HL-60 (cell line): ENCODE measurements at regions not wholly inside any gene's neighbourhood (a gene's known extent, or its start where the extent isn't known, plus 50 kb on each side); places are given as distances from the start of the nearest gene placed in this dataset.
"Not testable (repeated sequence)": the region's sequence is repeated elsewhere in the genome, so short reads cannot be mapped to it uniquely, and the experiment has no call there.

Experiments used
- DNase-seq, 2 experiments: peaks; one replicate each; pipeline ENCODE4 v3.0.0-alpha.2; 2010 to 2020; ENCODE audit warnings: low read depth in 1 of 2, low spot score in 1 of 2
- H3K27ac ChIP-seq: fragments of 250-450 bp; sonication (Bioruptor Pico); replicated peaks from 2 replicates; pipeline ENCODE4 v1.5.1; 2020; ENCODE audit warnings: mild to moderate bottlenecking, moderate library complexity
- H3K27me3 ChIP-seq: fragments of 250-450 bp; sonication (Bioruptor Pico); 2 replicates; pipeline ENCODE4 v1.5.1; 2021; ENCODE audit warnings: mild to moderate bottlenecking, moderate library complexity; ENCODE audit not compliant: insufficient read depth, poor library complexity, severe bottlenecking
- H3K4me3 ChIP-seq: replicated peaks from 2 replicates; pipeline ENCODE4 v1.5.1; 2011; ENCODE audit warnings: mild to moderate bottlenecking, control low read depth, low read length; ENCODE audit not compliant: insufficient read depth
- GABPA ChIP-seq: IDR thresholded peaks from 2 replicates; pipeline ENCODE4 v1.6.1; 2012; ENCODE audit warnings: low read depth
- POLR2AphosphoS5 ChIP-seq: IDR thresholded peaks from 2 replicates; pipeline ENCODE4 v1.6.1; 2012; ENCODE audit warnings: low read depth
- SPI1 ChIP-seq: IDR thresholded peaks from 2 replicates; pipeline ENCODE4 v1.6.1; 2012; ENCODE audit warnings: low read depth, mild to moderate bottlenecking, borderline replicate concordance
- TF ChIP-seq, protein P1 (sequence below): IDR thresholded peaks from one replicate; pipeline ENCODE4 v1.5.1; 2011; ENCODE audit warnings: low read length, control low read depth, inconsistent platforms; ENCODE audit not compliant: insufficient read depth
- TF ChIP-seq, protein P2 (sequence below): IDR thresholded peaks from 2 replicates; pipeline ENCODE4 v1.6.1; 2012; ENCODE audit warnings: low read depth; ENCODE audit not compliant: insufficient replicate concordance

DNA sequence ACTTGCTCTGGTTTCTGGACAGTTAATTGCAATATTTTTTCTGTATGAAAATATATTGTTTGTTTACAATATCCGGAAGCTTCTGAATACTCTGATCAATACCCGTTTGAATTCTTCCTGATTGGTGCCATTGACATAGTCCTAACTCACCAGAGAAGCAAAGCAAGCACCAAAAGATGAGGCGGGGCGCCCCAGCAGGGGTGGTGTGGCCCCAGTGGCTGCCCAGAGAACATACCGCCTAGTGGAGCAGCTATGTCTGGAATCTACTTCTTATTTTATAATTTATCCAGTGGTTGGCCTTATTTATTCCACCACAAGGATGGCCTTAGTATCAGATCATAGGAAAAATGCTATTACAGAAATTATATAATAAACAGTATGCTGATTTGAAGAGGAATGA, 610.7 kb downstream of the JRKL start:
- TF ChIP-seq, protein P1, sequence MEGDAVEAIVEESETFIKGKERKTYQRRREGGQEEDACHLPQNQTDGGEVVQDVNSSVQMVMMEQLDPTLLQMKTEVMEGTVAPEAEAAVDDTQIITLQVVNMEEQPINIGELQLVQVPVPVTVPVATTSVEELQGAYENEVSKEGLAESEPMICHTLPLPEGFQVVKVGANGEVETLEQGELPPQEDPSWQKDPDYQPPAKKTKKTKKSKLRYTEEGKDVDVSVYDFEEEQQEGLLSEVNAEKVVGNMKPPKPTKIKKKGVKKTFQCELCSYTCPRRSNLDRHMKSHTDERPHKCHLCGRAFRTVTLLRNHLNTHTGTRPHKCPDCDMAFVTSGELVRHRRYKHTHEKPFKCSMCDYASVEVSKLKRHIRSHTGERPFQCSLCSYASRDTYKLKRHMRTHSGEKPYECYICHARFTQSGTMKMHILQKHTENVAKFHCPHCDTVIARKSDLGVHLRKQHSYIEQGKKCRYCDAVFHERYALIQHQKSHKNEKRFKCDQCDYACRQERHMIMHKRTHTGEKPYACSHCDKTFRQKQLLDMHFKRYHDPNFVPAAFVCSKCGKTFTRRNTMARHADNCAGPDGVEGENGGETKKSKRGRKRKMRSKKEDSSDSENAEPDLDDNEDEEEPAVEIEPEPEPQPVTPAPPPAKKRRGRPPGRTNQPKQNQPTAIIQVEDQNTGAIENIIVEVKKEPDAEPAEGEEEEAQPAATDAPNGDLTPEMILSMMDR: no peak
- no peak overlapping the region for H3K27ac ChIP-seq
- H3K27me3 ChIP-seq: no peaks in the 10 kb centered on the region
- no peak for DNase-seq
- H3K4me3 ChIP-seq: no peak overlapping the region

DNA sequence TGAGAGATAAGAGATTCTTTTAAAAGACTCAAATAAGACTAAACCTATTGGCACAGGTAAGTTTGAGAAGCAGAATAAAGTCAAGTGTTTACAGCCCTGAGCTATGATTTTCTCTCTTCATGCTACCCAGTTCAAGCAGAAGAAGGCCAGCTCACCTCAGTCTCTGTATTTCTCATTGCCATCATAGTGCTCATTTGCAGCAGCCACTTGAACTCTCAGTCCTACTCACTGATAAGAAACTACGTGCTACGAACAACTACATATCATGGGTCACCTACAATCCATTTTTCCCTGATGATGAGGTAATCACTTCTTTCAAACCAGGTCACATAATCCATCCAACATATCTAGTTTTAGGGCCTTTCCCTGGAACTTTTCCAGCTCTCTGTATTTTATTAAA, 617.5 kb downstream of the JRKL start:
- TF ChIP-seq GABPA: no peak
- no peak for TF ChIP-seq SPI1
- TF ChIP-seq POLR2AphosphoS5: no peak
- TF ChIP-seq, protein P2, sequence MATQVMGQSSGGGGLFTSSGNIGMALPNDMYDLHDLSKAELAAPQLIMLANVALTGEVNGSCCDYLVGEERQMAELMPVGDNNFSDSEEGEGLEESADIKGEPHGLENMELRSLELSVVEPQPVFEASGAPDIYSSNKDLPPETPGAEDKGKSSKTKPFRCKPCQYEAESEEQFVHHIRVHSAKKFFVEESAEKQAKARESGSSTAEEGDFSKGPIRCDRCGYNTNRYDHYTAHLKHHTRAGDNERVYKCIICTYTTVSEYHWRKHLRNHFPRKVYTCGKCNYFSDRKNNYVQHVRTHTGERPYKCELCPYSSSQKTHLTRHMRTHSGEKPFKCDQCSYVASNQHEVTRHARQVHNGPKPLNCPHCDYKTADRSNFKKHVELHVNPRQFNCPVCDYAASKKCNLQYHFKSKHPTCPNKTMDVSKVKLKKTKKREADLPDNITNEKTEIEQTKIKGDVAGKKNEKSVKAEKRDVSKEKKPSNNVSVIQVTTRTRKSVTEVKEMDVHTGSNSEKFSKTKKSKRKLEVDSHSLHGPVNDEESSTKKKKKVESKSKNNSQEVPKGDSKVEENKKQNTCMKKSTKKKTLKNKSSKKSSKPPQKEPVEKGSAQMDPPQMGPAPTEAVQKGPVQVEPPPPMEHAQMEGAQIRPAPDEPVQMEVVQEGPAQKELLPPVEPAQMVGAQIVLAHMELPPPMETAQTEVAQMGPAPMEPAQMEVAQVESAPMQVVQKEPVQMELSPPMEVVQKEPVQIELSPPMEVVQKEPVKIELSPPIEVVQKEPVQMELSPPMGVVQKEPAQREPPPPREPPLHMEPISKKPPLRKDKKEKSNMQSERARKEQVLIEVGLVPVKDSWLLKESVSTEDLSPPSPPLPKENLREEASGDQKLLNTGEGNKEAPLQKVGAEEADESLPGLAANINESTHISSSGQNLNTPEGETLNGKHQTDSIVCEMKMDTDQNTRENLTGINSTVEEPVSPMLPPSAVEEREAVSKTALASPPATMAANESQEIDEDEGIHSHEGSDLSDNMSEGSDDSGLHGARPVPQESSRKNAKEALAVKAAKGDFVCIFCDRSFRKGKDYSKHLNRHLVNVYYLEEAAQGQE: no peak
- TF ChIP-seq, protein P1: no peak
- Histone ChIP-seq H3K4me3 (no peak overlapping the region), H3K27ac (no peak overlapping the region), H3K27me3 (no peaks in the 10 kb centered on the region)
- DNase-seq: no peak

DNA sequence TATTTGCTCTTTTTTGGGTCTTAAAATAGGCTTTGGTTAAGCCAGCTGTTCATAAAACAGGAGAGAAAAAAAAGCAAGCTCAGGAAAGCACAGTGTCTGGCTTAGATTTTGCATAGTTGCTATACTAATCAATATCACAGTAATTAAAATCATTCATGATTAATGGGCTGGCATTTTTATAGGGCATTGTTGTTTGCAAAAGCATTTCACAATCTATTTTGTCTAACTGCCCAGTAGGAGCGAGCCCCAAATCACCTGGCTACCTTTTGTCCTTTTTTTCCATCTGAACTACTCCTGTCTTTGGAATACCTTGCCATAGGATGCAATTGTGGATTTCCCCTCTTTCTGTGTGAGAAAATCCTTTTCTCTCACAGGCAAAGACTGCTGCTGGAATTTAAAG, 619.8 kb downstream of the JRKL start:
- no peak for DNase-seq
- TF ChIP-seq GABPA (no peak), SPI1 (no peak), POLR2AphosphoS5 (no peak)
- TF ChIP-seq, protein P1: no peak
- TF ChIP-seq, protein P2: no peak

DNA sequence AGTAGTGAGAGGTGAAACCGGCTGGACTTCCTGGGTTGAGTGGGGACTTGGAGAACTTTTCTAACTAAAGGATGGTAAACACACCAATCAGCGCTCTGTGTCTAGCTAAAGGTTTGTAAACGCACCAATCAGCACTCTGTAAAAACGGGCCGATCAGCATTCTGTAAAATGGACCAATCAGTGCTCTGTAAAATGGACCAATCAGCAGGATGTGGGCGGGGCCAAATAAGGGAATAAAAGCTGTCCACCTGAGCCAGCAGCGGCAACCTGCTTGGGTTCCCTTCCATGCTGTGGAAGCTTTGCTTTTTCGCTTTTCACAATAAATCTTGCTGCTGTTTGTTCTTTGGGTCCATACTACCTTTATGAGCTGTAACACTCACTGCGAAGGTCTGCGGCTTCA, 621.2 kb downstream of the JRKL start:
- H3K27me3 ChIP-seq, H3K4me3 ChIP-seq, H3K27ac ChIP-seq, DNase-seq: not testable (repeated sequence)

More for the DNA sequence above, 619.8 kb downstream of the JRKL start:
- Histone ChIP-seq H3K4me3 (no peak overlapping the region), H3K27ac (no peak overlapping the region), H3K27me3 (no peaks in the 10 kb centered on the region)

DNA sequence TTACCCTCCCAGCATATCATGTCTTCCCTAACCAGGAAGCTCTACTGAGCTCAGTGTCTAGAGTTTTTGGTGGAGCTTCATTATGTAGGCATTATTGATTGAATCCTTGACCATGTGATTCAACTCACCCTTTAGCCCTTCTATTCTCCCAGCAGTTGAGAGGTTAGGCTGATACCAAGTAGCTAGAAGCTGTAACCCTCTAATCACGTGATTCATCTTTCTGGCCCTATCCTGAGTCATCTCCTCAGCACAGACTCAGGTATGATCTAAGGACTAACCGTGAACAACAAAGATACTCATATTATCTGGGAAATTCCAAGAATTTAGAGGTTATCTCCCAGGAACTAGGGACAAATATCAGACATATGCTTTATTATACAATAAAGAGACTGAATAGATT, 625.5 kb downstream of the JRKL start:
- no peak for DNase-seq
- H3K4me3 ChIP-seq: no peak overlapping the region
- TF ChIP-seq POLR2AphosphoS5 (no peak), SPI1 (no peak), GABPA (no peak)
- TF ChIP-seq, protein P2: no peak
- TF ChIP-seq, protein P1: no peak
- H3K27ac ChIP-seq: no peak overlapping the region
- no peaks in the 10 kb centered on the region for H3K27me3 ChIP-seq
